ENCODE measurements at regions not wholly inside any gene's neighbourhood (a gene's known extent, or its start where the extent isn't known, plus 50 kb on each side); places are given as distances from the start of the nearest gene placed in this dataset.

GRCh38 chr12:72093930-72094329 is 155.3 kb downstream of the TPH2 start:
- Mint-ChIP-seq H3K27me3 (ENCODE audit: low read depth) (peaks cover 3% of the 10 kb centered on the region), H3K4me1 (ENCODE audit: low read depth) (no peaks in the 10 kb centered on the region), H3K4me3 (ENCODE audit: unreplicated experiment) (no peak overlapping the region), H3K36me3 (ENCODE audit: low read depth) (peaks cover 3% of the 10 kb centered on the region), H3K9me3 (ENCODE audit: low read depth) (peaks cover 13% of the 10 kb centered on the region), H3K27ac (ENCODE audit: unreplicated experiment) (no peak overlapping the region)
- TF ChIP-seq, protein P1, sequence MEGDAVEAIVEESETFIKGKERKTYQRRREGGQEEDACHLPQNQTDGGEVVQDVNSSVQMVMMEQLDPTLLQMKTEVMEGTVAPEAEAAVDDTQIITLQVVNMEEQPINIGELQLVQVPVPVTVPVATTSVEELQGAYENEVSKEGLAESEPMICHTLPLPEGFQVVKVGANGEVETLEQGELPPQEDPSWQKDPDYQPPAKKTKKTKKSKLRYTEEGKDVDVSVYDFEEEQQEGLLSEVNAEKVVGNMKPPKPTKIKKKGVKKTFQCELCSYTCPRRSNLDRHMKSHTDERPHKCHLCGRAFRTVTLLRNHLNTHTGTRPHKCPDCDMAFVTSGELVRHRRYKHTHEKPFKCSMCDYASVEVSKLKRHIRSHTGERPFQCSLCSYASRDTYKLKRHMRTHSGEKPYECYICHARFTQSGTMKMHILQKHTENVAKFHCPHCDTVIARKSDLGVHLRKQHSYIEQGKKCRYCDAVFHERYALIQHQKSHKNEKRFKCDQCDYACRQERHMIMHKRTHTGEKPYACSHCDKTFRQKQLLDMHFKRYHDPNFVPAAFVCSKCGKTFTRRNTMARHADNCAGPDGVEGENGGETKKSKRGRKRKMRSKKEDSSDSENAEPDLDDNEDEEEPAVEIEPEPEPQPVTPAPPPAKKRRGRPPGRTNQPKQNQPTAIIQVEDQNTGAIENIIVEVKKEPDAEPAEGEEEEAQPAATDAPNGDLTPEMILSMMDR (IDR thresholded peaks at IDR 0.05) = no peak
- no peak for DNase-seq (ENCODE audit: low spot score)

GRCh38 chr12:72094490-72094889 is 155.8 kb downstream of the TPH2 start:
- TF ChIP-seq, protein P1 (IDR thresholded peaks at IDR 0.05) = no peak
- H3K27ac Mint-ChIP-seq (ENCODE audit: unreplicated experiment) = no peak overlapping the region
- H3K27me3 Mint-ChIP-seq (ENCODE audit: low read depth) = peaks cover 3% of the 10 kb centered on the region
- H3K4me3 Mint-ChIP-seq (ENCODE audit: unreplicated experiment) = no peak overlapping the region
- peaks cover 13% of the 10 kb centered on the region for H3K9me3 Mint-ChIP-seq (ENCODE audit: low read depth)
- H3K4me1 Mint-ChIP-seq (ENCODE audit: low read depth) = no peaks in the 10 kb centered on the region
- DNase-seq (ENCODE audit: low spot score) = no peak
- peaks cover 3% of the 10 kb centered on the region for H3K36me3 Mint-ChIP-seq (ENCODE audit: low read depth)

- peaks cover 3% of the 10 kb centered on the region for H3K36me3 Mint-ChIP-seq (ENCODE audit: low read depth)
- TF ChIP-seq, protein P1 (IDR thresholded peaks at IDR 0.05) = no peak
- H3K27me3 Mint-ChIP-seq (ENCODE audit: low read depth) = peaks cover 3% of the 10 kb centered on the region
These were observed 156.4 kb downstream of the TPH2 start for GRCh38 chr12:72095025-72095424.

GRCh38 chr12:72098622-72099021 is 160.0 kb downstream of the TPH2 start:
- TF ChIP-seq, protein P1 (IDR thresholded peaks at IDR 0.05) = no peak
- no peak overlapping the region for H3K27ac Mint-ChIP-seq (ENCODE audit: unreplicated experiment)
- no peak overlapping the region for H3K4me3 Mint-ChIP-seq (ENCODE audit: unreplicated experiment)
- no peak for DNase-seq (ENCODE audit: low spot score)
- H3K36me3 Mint-ChIP-seq (ENCODE audit: low read depth) = no peaks in the 10 kb centered on the region
- H3K27me3 Mint-ChIP-seq (ENCODE audit: low read depth) = peaks cover 9% of the 10 kb centered on the region
- no peaks in the 10 kb centered on the region for H3K4me1 Mint-ChIP-seq (ENCODE audit: low read depth)
- peaks cover 4% of the 10 kb centered on the region for H3K9me3 Mint-ChIP-seq (ENCODE audit: low read depth)

More at GRCh38 chr12:72095025-72095424, 156.4 kb downstream of the TPH2 start:
- Mint-ChIP-seq H3K9me3 (ENCODE audit: low read depth) (peaks cover 13% of the 10 kb centered on the region), H3K4me3 (ENCODE audit: unreplicated experiment) (no peak overlapping the region), H3K27ac (ENCODE audit: unreplicated experiment) (no peak overlapping the region), H3K4me1 (ENCODE audit: low read depth) (no peaks in the 10 kb centered on the region)
- no peak for DNase-seq (ENCODE audit: low spot score)

DNA sequence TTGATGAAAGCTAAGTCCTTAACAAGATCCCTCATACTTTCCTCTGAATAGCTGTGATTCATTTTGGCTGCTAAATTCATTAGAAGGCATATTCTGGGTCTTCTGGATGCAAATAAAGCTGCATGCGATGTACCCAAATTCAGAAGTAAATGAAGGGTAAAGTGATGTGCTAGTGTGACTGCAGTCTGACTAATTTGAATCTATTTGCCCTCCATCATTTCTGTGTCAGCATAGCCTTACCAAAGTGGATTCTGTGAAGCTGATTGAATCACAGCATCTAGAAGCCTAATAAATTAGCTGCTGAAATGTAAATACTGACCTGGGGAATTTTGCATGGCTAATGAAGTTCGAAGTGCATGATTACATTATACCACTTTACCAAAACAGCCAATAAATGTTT is 162.2 kb downstream of the TPH2 start:
- H3K4me1 Mint-ChIP-seq (ENCODE audit: low read depth) = no peaks in the 10 kb centered on the region
- TF ChIP-seq, protein P1 (IDR thresholded peaks at IDR 0.05) = no peak
- peaks cover 7% of the 10 kb centered on the region for H3K27me3 Mint-ChIP-seq (ENCODE audit: low read depth)
- H3K36me3 Mint-ChIP-seq (ENCODE audit: low read depth) = no peaks in the 10 kb centered on the region
- no peaks in the 10 kb centered on the region for H3K9me3 Mint-ChIP-seq (ENCODE audit: low read depth)
- H3K27ac Mint-ChIP-seq (ENCODE audit: unreplicated experiment) = no peak overlapping the region
- no peak overlapping the region for H3K4me3 Mint-ChIP-seq (ENCODE audit: unreplicated experiment)
- DNase-seq (ENCODE audit: low spot score) = no peak
